ENCODE measurements at regions not wholly inside any gene's neighbourhood (a gene's known extent, or its start where the extent isn't known, plus 50 kb on each side); places are given as distances from the start of the nearest gene placed in this dataset.
"Not testable (repeated sequence)": the region's sequence is repeated elsewhere in the genome, so short reads cannot be mapped to it uniquely, and the experiment has no call there.

- peak; percentile 73 for DNase-seq
These were observed 618.5 kb downstream of the CCSER2 start for GRCh38 chr10:84946904-84947303.

DNA sequence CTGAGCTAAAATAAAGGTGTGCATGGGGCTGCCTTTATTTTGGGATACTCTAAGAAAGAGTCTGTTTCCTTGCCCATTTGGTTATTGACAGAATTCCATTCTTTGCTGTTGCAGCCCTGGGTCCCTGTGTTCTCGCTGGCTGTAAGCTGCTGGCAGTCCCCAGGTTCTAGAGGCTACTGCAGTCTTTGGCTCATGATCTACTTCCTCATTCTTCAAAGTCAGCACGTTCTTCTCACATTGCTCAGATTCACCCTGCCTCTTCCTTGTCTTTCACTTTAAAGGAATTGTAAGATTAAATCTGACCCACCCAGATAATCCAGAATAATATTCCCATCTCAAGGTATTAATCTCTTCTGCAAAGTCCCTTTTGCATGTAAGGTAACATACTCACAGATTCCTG is 620.3 kb downstream of the CCSER2 start:
- no peak for DNase-seq

DNA sequence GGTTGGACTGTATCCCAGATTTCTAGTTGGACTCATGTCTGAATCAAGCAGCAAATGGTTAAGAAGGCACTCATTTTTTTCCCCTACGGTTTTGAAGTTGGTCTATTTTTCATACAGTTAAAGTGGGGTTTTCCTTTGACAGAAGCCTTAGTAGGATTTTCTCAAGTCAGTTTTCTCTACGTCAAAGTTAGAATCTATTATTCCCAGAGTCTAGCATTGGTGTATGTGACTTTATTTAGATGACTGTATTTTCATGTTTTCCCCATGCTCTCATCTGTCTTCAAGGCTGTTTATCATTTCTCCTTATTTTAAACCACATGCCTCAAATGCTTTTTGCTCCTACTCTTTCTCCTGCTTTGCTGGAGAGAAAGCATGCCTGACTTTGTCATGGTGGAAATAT is 623.2 kb downstream of the CCSER2 start:
- no peak for DNase-seq

GRCh38 chr10:84957427-84957826 is 629.0 kb downstream of the CCSER2 start:
- DNase-seq = no peak

DNA sequence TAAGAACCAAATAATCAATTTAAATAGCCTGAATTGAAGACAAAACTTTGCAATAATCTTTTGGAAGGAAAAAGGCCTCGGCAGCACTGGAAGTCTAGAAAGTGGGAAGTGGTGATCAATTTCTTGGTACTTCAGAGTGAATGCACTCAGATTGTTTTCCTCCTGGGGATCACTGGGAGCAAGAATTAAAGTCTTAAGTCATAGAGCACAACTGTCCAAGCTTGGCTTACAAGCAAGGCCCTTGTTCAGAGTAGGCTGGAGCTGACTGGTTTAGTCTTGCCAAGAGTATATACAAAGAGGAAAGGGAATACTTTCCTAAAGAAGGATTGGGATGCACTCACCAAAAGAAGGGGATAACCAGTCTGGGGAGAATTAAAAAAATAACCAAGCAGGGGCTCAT is 637.1 kb downstream of the CCSER2 start:
- DNase-seq = no peak

- DNase-seq = no peak
These were observed 638.5 kb downstream of the CCSER2 start for GRCh38 chr10:84966708-84967441.

- not testable (repeated sequence) for DNase-seq
These were observed 640.9 kb downstream of the CCSER2 start for GRCh38 chr10:84969297-84969696.

DNA sequence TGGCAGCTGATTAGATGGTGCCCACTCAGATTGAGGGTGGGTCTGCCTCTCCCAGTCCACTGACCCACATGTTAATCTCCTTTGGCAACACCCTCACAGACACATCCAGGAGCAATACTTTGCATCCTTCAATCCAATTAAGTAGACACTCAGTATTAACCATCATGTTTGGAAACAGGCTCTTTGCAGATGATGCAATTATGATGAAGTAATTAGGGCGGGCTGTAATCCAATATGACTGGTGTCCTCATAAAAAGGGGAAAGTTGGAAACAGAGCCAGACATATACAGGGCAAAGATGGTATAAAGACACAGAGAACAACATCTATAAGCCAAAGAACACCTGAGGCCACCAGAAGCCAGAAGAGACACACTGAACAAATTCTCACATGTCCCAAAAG is 658.6 kb downstream of the CCSER2 start:
- no peak for DNase-seq

GRCh38 chr10:84988011-84988410 is 659.6 kb downstream of the CCSER2 start:
- DNase-seq = no peak

GRCh38 chr10:84990713-84991112 is 662.3 kb downstream of the CCSER2 start:
- no peak for DNase-seq

DNA sequence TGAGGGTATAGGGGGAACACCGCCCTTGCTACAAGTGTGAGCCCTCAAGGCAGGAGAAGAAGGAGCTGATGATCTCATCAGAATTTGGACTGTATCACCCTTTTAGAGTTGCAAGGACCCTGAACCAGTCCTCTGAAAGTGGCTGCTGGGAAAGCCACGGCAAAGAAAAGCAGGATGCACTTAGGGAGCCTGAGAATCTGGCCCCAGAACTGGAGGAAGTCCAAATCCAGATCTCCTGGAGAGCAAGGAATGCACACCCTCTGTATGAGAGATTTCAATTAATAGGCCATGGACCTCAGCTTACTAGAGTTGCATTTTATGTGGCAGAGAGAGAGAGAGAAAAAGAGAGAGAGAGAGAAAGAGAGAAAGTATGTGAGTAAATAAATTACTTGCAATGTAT is 662.9 kb downstream of the CCSER2 start:
- no peak for DNase-seq

DNA sequence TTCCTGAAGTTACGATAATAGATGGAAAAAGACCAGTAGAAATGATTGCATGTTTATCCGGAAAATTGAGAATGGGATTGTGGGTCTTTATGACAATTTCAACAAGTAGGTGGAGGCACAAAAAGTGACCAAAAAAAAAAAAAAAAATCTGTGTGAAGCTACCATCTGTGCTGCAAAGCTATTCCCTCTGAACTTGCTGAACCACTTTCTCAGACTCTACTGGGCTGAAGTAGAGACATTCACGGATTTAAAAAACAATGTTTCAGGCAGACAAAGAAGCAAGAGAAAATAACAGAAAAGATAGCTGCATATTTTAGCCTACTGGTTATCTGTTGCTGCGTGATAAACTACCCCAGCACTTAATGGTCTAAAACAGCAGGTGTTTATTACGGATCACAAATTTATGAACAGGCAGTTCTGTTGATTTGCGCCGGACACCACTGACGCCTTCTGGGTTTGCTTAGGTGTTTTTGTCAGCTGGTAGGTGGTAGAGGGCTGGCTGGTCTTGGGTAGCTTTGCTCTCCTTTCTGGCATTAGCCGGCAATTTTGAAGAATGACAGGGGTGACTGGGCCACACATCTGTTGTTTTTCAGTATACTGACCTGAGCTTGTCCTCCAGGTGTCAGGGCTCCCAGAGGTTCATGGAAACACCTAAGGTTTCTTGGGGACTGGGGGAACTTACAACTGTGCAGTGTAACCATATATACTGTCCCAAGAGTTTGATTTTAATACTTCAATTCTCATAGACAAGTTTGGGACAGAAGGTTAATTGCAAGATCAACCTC is 665.1 kb downstream of the CCSER2 start:
- DNase-seq = no peak

- DNase-seq = no peak
These were observed 666.3 kb downstream of the CCSER2 start for GRCh38 chr10:84994722-84995121.

DNA sequence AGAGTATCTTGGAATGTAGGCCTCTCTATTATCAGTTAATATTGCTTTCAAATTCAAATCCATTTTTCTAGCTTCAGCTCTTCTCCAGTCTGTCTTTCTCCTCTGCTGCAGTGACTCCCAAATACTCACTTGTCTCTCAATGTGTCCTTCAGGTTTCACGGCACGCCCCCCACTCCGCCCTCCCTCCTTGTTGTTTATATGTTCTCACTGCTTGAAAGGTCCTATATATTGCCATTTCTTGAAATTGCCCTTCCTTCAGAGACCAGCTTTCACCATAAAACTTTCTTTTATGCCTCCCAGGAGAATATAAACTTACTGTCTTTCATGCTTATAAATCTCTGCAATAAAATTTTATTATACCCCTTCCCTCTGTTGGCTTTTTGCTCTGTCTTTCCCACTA is 668.2 kb downstream of the CCSER2 start:
- DNase-seq = no peak

DNA sequence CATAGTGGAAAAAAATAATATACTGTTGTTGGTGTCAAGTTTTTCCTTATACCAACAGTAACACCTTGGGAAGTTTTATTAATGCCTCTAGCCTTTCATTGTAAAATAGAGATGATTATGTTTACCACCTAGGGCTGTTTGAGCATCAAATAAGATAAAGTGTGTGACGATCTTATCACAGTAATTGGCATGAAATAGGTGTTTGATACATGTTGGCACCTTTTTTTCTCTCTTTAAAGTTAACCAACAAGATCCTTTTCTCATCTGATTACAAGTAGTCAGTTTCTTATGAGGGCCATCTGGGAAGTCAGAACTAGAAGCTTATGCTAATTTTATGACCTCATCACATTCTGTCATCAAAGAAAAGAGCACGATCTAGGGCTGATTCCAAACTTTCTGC is 669.5 kb downstream of the CCSER2 start:
- no peak for DNase-seq

DNA sequence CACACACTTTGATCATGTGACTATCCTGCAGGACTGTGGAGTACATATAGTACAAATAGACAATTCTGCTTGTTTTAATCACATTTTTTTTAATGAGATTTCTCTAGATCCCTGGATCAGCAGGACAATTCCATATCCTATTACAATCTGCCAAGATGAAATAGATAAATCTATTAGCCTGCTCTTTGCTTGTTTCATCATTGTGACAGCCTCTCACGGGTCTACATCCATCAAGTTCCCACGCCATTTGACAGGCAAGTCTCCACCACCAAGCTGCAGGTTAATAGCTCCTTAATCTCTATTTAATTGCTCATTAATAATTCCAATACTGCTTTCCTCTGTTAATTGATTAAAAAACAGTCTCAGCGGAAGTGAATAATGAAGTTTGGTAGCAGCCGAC is 671.5 kb downstream of the CCSER2 start:
- no peak for DNase-seq

DNA sequence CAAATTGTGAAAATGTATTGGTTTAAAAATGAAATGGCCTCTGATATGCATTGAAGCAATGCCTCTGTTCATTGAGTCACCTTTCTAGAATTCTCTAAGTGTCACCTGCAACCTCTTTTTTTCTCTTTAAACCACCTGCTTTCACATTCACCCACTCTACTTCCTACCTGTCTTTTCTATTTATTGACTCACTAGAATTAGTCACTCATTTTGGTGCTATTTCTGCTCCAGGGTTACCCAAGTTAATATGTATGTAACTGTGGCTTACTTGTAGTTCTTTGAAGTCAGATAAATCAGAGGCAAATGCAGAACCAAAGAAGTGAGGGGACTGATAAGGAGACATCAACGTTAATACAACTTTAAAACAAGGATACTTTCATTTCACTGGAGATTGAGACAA is 674.7 kb downstream of the CCSER2 start:
- no peak for DNase-seq

GRCh38 chr10:85008488-85009184 is 680.2 kb downstream of the CCSER2 start:
- DNase-seq = no peak

- DNase-seq = no peak
These were observed 683.9 kb downstream of the CCSER2 start for GRCh38 chr10:85012305-85012704.

DNA sequence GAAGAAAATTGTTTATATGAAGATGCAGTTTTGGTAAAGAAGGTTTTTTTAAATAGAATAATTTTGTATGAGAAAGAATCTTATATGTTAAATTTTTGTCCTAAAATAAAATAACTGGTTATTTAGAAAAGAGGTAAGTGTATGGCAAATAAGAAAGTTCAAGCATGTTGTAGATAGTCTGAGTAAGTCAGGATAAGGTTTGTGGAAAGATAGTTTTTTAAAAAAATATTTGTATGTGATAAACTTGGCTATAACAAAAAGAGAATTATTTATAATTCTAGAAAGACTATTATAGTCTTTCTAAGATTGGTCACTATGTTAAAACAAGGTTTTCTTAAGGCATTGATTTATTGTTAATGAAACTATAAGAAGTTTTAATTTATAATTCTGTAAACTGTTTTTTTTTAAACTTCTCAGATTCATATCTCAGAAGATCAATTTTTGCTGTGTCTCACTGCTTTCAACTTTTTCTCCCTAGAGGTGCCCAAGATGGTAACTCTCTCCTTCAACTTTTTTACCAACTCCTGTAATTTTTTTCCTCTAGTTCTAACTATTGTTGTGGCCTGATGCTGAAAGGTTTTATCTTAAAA is 698.6 kb downstream of the CCSER2 start:
- no peak for DNase-seq

- DNase-seq = no peak
These were observed 704.6 kb downstream of the CCSER2 start for GRCh38 chr10:85032981-85033380.

GRCh38 chr10:85036661-85037060 is 708.3 kb downstream of the CCSER2 start:
- no peak for DNase-seq

- DNase-seq = no peak
These were observed 710.9 kb downstream of the CCSER2 start for GRCh38 chr10:85039311-85039710.

GRCh38 chr10:85043207-85043606 is 714.8 kb downstream of the CCSER2 start:
- no peak for DNase-seq

All from NCI-H774 (cell line).